Amniotic stem cell (primary cell): ENCODE measurements at regions not wholly inside any gene's neighbourhood (a gene's known extent, or its start where the extent isn't known, plus 50 kb on each side); places are given as distances from the start of the nearest gene placed in this dataset.

ENCODE experiments used
- DNase-seq: peaks from one replicate; lab custom pipeline; 2025; lab: John Stamatoyannopoulos, UW

DNA sequence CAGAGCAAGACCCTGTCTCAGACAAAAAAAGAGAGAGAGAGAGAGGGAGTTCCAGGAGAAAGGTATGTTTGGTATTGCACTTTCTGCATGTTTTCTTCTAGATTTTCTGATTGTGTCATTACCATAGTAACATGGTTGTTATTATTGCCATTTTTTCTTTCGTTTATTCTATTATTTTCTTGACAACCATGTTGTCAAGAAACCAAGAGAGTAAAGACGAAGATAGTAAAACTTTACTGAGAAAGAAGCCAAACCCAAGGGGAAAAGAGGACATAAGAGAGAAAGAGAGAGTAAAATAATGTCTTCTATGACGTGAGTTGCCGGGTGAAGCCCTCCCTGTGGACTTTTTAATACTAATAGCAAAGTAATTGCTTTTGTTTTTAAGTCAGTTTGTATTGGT lies 1186.0 kb upstream of the SEL1L start:
- DNase-seq = no peak

DNA sequence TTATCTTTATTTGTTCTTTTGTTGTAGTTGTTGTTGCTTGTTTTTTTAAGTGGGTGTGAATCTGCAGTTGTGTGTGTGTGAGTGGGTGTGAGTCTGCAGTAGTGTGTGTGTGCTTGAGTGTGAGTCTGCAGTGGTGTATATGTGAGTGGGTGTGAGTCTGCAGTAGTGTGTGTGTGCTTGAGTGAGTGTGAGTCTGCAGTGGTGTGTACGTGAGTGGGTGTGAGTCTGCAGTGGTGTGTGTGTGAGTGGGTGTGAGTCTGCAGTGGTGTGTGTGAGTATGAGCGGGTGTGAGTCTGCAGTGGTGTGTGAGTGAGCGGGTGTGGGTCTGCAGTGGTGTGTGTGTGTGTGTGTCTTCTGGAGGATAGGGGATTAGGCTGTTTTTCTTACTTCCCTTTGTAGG lies 1186.8 kb upstream of the SEL1L start:
- DNase-seq = no peak

DNA sequence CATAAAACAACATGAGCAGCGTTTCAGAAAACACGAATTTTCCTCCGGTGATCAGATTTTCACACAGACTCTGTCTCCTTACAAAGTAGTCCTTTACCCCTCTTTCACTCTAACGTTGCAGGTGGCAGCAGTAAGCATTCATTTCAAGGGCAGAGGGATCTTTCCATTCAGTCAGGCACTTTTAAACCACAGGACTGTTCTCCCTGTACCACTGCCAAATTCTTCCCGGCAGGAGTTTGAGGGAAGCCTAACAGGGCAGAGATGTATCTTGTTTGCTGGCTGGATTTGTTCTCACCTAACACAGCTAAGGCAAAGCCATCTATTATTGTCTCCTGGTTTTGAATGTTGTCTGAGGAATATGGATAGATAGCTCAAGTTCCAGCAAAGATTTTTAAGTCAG lies 1187.3 kb upstream of the SEL1L start:
- no peak for DNase-seq

DNA sequence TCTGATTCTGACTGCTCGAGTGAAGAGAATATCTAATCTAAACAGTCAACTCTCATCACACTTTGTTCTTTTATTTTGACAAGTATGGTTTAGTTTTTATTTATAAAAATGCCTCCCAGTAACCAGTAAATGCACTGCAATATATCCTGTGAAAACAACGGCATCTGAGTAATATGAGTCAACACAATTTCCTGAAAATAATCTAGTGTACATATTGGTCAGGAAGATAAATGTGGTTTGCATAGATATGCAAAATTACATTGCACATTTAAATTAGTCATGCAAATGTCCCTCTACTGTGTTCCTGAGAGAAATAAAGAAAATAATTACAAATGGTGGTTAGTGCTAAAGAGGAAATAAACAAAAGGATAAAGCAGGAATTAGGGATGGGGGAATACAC lies 1190.7 kb upstream of the SEL1L start:
- no peak for DNase-seq

DNA sequence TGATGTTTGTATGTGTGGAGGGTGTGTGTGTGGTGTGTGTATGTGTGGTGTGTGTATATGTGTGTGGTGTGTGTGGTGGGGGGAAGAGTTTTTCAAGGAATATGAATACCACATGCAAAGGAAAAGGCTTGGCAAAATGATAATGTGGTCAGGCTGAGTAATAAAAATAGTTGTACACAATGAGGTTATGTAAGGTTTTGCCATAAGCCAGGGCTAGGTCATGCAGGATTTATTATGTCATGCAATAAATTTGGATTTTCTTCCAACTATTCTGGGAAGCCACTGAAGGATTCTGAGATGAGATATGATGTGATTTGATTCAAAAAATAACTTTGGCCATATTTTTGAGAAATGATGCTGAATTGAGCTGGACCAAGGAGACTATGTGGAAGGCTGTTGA lies 1191.6 kb upstream of the SEL1L start:
- DNase-seq = no peak

DNA sequence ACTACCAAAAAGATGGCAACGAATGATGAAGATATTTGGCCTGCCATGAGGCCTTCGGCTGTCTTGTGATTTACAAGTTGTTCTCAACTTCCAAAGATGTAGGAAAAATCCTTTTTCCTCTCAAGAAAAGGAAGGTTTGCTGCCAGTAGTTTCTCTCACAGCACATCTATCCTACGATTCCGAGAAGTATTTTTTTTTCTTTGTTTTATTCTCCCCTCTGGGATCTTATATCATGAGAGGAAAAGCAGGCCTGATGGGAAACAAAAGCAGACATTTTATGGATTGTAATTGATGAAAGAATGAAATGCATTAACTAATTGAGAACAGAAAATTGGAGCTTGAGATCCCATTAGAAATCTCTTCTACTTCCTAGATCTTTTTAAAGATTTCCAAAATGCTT lies 1197.9 kb upstream of the SEL1L start:
- DNase-seq = no peak

DNA sequence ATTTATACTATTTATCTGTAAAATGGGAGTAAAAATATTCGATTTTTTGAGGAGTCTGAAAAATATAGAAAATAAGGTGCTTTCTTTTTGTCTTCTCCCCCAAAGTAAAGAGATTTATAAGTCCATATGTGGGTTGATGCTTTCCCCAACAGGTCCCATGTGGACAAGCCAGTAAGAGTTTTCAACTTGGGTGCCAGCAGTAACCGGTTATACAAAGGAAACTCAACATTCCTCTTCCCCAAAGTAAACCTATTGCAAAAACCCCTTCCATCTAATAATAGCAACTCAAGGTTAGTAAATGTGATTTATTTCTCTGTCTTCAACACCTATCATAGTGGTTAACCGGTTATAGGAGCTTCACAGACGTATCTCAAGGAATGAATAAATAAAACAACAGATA lies 1206.9 kb upstream of the SEL1L start:
- DNase-seq = no peak

DNA sequence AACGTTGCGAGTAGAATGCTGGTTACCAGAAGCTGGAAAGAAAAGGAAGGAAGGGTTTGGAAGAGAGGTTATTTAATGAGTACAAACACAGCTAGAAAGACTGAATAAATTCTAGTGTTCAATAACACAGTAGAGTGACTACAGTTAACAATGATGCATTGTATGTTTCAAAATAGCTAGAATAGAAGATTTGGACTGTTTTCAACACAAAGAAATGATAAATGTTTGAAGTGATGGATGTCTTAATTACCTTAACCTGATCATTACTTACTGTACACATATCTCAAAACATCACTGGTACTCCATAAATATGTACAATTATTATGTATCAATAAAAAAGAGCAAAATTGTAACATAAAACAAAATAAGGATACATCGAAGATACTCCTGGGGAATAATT lies 1221.8 kb upstream of the SEL1L start:
- DNase-seq = no peak

DNA sequence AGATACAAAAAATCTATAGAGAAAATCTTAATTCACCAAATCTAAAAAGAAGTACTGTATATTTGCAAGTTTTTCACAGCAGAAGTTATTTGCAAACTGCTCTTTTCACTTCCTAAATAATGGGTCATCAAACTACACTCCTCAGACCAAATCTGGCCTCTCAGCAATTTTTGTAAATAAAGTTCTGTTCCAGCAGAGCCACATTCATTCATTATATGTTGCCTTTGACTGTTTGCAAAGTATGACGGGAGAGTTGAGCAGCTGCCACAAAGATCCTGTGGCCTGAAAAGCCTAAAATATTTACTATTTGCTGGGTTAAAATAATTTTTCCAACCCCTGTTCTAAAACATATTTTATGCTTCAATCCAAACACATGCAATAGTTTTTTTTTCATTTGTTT lies 1222.3 kb upstream of the SEL1L start:
- no peak for DNase-seq

DNA sequence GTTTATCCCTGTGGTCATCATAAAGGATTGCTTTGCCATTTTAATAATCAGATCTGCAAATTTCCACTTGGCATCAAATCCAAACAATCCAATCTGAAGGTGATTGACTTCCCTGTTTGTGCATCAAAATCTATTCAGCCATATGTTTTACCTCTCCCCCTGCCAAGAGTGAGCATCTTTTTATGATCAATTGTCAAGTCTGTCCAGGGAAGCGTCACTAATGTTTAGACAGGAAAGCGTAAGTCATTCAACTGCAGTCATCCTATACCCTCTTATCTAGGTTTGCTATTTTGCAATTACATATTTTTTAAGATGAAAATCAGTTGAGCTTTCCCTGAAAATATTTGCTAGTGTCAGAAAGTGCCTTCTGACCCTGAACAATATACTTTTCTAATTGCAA lies 1224.1 kb upstream of the SEL1L start:
- DNase-seq = no peak

DNA sequence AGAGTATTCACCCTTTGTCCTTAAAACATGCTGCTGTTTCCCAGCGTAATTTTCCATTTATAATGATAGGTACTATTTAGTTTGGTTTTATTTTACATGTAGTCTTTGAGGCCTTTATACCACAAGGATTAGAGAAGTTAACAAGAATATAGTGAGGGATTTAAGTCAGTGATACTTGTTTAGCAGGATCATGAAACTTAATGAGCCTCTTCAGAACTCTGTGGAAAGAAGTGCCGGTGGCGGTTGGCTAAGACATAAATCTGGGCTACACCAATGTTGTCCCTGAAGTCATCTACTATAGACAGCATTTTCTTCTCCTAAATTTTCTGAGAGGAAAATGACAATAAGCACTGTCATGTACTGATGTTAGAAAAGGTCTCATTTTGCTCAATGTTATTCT lies 1226.0 kb upstream of the SEL1L start:
- DNase-seq = no peak

DNA sequence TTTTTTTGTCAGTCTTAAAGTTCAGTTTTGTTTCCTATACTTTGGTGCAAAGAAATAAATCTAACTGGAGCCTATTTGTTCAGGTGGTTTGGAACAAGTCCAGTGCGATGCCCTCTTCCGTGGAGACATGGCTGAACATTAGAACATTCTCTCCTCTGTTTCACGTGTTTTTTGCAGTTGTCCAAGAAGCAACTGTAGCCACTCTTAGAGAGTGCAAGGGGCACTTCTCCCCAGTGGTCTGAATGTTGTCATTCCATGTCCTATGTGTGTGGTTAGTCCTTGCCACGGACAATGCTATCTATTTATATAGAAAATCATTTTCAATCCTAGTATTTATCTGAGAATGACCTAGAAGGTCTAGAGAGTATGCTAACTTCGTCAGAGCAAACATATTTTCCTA lies 1232.5 kb upstream of the SEL1L start:
- no peak for DNase-seq

DNA sequence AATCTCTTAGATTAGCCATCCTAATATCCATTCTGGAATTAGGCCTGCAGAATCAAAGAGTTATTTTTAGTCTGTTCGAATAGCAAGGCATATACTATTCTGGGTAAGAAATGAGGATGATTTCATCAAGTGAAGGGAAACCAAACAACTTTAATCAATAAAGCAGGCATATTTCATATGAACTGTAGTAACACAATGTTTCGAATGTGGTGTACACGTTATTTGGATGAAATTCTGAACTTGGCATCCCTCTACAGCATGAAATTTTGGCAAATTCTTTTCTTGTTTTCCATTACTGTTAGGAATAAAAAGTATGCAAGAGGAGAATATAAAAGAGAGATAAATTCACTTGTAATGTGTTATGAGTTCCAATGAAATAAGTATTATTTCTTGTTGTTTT lies 1233.3 kb upstream of the SEL1L start:
- DNase-seq = no peak

DNA sequence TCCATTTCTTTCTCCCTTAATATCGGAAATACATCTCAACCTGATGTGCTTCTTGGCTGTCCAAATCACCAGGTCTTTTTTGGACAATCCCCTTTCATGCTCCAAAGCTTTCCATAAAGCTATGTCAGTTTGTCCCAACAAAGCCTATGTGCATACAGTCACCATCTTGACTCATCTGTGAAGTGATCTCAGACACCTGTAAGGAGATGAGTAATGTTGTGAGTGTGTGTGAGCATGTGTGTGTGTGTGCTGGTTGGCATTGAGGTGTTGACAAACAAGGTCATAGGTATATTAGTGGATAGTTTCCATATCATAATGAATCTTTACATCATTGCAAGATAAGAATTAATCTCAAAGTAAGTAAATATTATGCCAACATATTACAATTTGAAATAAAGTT lies 1243.3 kb upstream of the SEL1L start:
- DNase-seq = no peak

DNA sequence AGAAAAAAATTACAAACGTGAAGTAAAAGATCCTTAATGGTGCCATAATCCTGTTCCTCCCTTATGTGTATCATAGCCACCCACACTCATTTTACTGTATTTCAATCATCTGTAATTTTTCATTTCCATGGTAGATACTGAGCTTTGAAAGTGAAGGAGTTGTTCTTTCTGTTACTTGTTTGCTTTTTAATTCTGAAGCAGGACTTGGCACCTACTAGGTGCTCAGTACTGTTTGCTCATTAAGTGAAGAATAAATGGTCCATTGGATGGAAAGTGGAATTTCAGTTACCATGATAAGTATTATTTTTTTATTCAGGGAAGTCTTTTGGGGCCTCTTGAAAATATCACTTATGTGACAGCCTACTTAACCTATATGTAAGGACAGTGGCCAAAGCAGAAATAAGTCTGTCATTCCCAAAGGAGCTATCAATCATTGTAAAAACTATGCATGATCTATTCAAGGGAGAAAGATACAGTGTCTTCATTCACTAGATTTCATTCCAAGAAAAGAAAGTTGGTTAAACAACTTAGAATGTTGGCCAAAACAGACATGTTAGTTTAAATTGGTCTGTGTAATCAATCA lies 1244.4 kb upstream of the SEL1L start:
- DNase-seq = no peak

DNA sequence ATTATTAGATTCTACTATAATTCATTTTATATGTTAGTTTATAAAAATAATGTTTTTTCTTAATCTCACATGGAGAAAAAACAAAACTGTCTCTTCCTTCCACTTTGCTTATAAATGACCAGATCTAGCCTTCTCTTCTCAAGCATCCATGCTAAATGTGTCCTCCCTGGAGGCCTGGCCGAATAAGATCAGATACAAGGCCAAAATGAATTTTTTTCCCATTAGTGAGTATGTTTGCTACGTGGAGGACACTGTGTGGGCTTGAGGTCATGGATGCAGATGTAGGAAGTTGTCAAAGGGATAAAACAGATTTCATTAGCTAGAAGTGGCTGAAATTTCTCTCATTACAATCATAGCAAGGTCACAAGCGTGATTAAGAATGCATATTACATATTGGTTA lies 1244.9 kb upstream of the SEL1L start:
- DNase-seq = no peak

DNA sequence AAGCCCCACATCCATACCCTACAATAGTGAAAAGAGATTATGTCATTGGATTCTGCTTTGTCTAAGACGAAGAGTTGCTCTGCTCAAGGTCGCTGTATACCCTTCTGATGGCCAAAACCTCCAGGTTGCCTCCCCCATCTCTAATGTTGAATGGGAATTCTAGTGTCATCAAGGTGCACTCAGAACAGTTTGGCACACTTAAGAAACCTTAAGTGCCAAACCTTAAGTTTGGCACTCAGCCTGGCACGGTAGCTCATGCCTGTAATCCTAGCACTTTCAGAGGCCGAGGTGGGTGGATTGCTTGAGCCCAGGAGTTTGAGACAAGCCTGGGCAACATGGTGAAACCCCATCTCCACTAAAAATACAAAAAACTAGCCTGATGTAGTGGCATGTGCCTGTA lies 1245.6 kb upstream of the SEL1L start:
- DNase-seq = no peak

DNA sequence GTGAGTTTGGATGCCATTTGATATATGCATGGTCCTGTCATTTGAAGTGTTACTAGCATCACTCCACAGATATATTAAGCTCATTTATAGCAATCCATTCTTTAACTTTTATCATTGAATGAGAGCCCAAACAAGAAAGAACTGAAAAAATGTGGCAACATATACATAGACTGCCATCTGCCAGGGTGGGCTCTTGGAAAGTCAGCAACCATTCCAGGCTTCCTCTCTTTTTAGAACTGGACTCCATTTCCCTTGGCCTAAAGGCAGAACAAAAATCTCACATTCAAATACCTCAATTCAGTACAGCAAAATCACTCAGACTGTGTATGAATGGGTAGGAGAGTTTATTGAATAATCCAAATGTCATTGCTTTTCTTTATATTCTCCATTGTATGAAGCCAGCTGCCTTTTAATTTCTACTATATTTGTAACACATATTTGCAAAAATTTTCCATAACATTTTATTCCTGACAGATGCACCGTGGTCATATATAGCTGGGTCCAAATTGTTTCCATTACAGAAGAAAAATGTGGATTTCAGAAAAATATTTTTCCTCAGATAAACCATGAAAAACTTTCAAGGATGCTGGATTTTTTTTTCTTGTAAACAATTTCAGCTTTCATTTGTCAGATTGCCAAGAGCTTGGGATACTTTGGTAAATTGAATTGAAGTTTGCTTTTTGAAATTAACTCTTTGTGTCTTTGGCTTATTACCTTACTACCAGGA lies 1252.3 kb upstream of the SEL1L start:
- no peak for DNase-seq

DNA sequence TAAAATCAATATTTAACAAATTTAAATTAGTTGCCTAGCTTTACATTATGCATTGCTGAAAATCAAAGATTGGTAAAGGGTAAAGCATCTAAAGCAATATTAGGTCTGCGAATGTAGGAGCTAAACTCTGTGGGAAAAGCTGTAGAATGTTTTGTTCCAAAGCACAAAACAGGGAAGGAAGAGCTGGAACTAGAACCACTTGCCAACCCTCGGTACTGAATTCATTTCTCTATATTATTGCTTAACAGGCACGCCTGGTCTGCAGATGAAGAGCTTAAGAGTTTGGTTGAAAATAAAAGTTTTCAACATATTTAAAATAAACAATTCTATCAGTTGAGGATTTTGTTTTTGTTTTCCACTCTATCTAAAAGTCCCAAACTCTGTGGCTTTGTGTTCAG lies 1252.8 kb upstream of the SEL1L start:
- no peak for DNase-seq

DNA sequence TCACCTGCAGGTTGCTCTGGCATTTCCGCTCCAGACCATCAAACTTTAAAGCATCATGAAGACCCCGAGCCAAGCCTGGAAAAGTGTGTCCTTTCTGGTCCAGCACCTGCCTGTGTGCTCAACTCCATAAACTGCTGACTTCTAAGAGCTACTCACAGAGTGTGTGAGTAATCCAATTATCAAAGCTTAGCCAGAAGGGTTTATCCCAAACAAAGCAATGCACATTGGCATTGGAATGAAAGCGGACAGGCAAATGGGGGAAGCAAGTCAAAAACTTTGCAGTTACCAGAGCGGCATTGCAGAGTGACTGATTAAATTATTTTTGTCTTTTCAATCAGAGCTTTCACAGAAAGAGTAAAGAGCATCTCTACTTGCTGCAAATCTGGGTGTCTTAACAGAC lies 1262.4 kb upstream of the SEL1L start:
- DNase-seq = no peak

DNA sequence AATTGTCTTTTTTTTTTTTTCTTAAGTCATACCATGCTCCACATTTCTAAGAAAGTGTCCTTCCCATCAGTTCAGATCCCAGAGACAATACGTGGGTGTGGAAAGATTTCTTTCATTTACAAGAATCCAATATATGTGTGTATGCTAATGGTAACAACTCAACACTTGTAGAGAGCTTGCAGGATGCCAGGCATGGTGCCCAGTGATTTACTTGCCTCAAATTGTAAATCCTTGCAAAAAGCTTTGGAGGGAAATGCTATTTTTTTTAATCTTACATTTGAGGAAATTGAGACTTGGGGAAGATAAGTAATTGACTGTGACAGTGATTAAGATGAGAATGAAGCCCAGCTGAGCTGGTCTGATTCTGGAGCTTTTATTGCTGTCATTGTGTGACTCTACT lies 1264.6 kb upstream of the SEL1L start:
- DNase-seq = no peak

DNA sequence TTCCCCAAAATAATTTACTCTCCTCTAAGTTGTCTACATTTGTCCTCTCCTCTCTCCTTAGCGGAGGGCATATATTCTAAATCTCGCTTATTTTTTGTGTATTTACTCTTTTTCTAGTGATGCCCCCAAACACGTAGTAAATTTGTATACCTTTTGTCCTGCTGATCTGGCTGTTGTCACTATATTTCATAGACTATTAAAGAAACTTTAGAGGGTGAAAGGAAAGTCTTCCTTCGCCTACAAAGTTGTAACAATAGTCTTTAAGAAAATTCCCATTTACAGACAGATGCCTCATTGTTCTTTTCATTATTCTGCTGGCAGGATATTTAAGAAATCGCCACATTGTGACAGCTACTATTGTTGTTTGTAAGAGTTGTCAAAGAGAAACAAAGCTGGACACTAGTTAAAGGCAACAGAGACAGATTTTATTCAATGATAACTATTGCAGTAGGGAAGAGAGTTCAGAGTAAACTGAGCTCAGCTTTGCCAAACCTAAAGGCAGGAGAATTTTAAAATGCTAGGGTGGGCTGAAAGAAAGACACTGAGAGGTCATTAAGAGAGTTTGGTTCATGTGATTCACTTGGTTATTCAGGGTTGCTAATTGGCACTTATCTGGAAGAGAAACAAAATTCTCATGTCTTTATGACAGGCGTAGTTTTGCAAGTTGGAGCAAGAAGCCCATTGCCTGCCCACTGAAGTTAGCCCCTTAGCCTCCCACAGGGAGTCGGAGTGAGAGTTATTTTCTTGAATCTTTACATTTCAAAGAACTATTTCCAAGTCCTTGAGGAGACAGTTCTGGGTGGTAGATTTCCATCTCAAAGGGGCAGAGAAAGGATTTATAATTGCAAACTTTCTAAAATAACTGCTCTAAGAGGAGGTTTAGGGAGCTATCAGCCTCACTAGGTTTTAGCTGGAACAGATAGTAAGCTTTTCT lies 1272.5 kb upstream of the SEL1L start:
- no peak for DNase-seq

DNA sequence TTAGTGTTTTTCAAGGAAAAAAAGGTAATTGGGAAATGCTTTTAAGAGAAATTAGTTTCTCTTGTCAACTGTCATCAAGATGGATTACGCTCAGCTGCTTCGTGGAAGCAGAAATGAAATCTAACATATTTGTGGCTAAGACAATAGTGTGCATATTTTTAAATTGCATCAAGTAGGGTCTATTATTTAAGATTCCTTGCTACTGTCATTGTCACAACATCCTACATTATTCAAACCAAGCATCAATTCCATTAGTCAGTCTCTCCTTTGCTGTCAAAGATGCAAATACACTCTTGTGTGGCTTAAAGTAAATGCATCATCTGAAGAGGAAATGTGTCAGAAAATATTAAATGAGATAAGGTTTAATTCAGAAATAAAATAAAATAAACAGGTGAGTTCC lies 1277.6 kb upstream of the SEL1L start:
- DNase-seq = no peak
